HEK293 (cell line): ENCODE measurements at regions not wholly inside any gene's neighbourhood (a gene's known extent, or its start where the extent isn't known, plus 50 kb on each side); places are given as distances from the start of the nearest gene placed in this dataset.

Source experiments
- CTCF ChIA-PET: fragments of 350-600 bp; formaldehyde crosslinking; extraction: SDS; loops from one replicate; lab custom pipeline; 2021; ENCODE audit warnings: antibody characterized with exemption; lab: Yijun Ruan, JAX
- POLR2A ChIA-PET: fragments of 300-600 bp; formaldehyde crosslinking; extraction: SDS; loops from one replicate; lab custom pipeline; 2020; ENCODE audit warnings: antibody characterized with exemption, inconsistent platforms; lab: Yijun Ruan, JAX
- H3K27ac ChIP-seq: fragments of 200-500 bp; sonication (Bioruptor generic); 2 replicates; pipeline ENCODE4 v1.5.1; 2014; ENCODE audit warnings: low read depth, low read length, control low read depth, inconsistent platforms; ENCODE audit errors: extremely low read depth
- H3K36me3 ChIP-seq, 2 experiments: fragments of 200-500 bp in 1 of 2; sonication (Bioruptor generic) in 1 of 2; 1 replicate in 1 of 2; 2 replicates in 1 of 2; pipeline ENCODE4 v1.5.1; 2014 to 2017; ENCODE audit warnings: inconsistent platforms in 2 of 2, low read length in 2 of 2; ENCODE audit not compliant: control insufficient read depth in 2 of 2, insufficient read depth in 1 of 2
- H3K4me1 ChIP-seq: fragments of 200-500 bp; sonication (Bioruptor generic); 2 replicates; pipeline ENCODE4 v1.5.1; 2014; ENCODE audit warnings: mild to moderate bottlenecking, low read length, inconsistent platforms; ENCODE audit not compliant: control insufficient read depth, insufficient read depth
- H3K4me3 ChIP-seq: 2 replicates; pipeline ENCODE4 v1.5.1; 2011; ENCODE audit warnings: low read depth, mild to moderate bottlenecking, control low read depth, low read length, moderate library complexity
- H3K9me3 ChIP-seq: fragments of 200-500 bp; sonication (Bioruptor generic); 2 replicates; pipeline ENCODE4 v1.5.1; 2014; ENCODE audit warnings: low read depth, low read length, inconsistent platforms; ENCODE audit not compliant: control insufficient read depth, insufficient read depth
- AEBP2 ChIP-seq: fragments of 450-650 bp; formaldehyde crosslinking; IDR thresholded peaks from 2 replicates; pipeline ENCODE4 v1.5.1; 2016; ENCODE audit warnings: missing biosample characterization, missing genetic modification characterization, borderline replicate concordance
- HOXC10 ChIP-seq: sonication (generic); formaldehyde crosslinking; IDR thresholded peaks from 2 replicates; pipeline ENCODE4 v1.8.1; 2023; ENCODE audit warnings: mild to moderate bottlenecking, missing genetic modification reagents
- KLF1 ChIP-seq: fragments of 450-650 bp; formaldehyde crosslinking; IDR thresholded peaks from 2 replicates; pipeline ENCODE4 v1.5.1; 2016; ENCODE audit warnings: missing biosample characterization, missing genetic modification characterization
- KLF8 ChIP-seq: fragments of 450-650 bp; formaldehyde crosslinking; IDR thresholded peaks from 2 replicates; pipeline ENCODE4 v1.5.1; 2016; ENCODE audit warnings: missing biosample characterization, missing genetic modification characterization
- MZF1 ChIP-seq: fragments of 450-650 bp; formaldehyde crosslinking; IDR thresholded peaks from 2 replicates; pipeline ENCODE4 v1.5.1; 2017; ENCODE audit warnings: missing biosample characterization, missing genetic modification characterization, borderline replicate concordance
- PRDM4 ChIP-seq: fragments of 450-650 bp; formaldehyde crosslinking; IDR thresholded peaks from 2 replicates; pipeline ENCODE4 v1.5.1; 2017; ENCODE audit warnings: missing biosample characterization, missing genetic modification characterization
- SP7 ChIP-seq: fragments of 450-650 bp; formaldehyde crosslinking; IDR thresholded peaks from 2 replicates; pipeline ENCODE4 v1.5.1; 2016; ENCODE audit warnings: missing biosample characterization, missing genetic modification characterization
- ZBTB20 ChIP-seq: fragments of 450-650 bp; formaldehyde crosslinking; IDR thresholded peaks from 2 replicates; pipeline ENCODE4 v1.5.1; 2016; ENCODE audit warnings: missing biosample characterization, missing genetic modification characterization
- ZFP41 ChIP-seq: fragments of 450-650 bp; formaldehyde crosslinking; IDR thresholded peaks from 2 replicates; pipeline ENCODE4 v1.5.1; 2016; ENCODE audit warnings: missing biosample characterization, missing genetic modification characterization, borderline replicate concordance
- ZNF112 ChIP-seq: fragments of 450-650 bp; formaldehyde crosslinking; IDR thresholded peaks from 2 replicates; pipeline ENCODE4 v1.5.0; 2017; ENCODE audit warnings: missing biosample characterization, missing genetic modification characterization
- ZNF16 ChIP-seq: fragments of 450-650 bp; formaldehyde crosslinking; IDR thresholded peaks from 2 replicates; pipeline ENCODE4 v1.5.1; 2016; ENCODE audit warnings: low read depth, missing biosample characterization, missing genetic modification characterization
- ZNF280C ChIP-seq: fragments of 450-650 bp; formaldehyde crosslinking; IDR thresholded peaks from 2 replicates; pipeline ENCODE4 v1.5.1; 2016; ENCODE audit warnings: missing biosample characterization, missing genetic modification characterization
- ZNF324 ChIP-seq: fragments of 450-650 bp; formaldehyde crosslinking; IDR thresholded peaks from 2 replicates; pipeline ENCODE4 v1.5.1; 2016; ENCODE audit warnings: missing biosample characterization, missing genetic modification characterization
- ZNF394 ChIP-seq: fragments of 450-650 bp; formaldehyde crosslinking; IDR thresholded peaks from 2 replicates; pipeline ENCODE4 v1.5.1; 2016; ENCODE audit warnings: missing biosample characterization, missing genetic modification characterization, mild to moderate bottlenecking, moderate library complexity, borderline replicate concordance
- ZNF529 ChIP-seq: fragments of 450-650 bp; formaldehyde crosslinking; IDR thresholded peaks from 2 replicates; pipeline ENCODE4 v1.5.1; 2017; ENCODE audit warnings: missing genetic modification characterization, missing biosample characterization; ENCODE audit not compliant: insufficient replicate concordance
- ZNF530 ChIP-seq: fragments of 450-650 bp; formaldehyde crosslinking; IDR thresholded peaks from 2 replicates; pipeline ENCODE4 v1.5.1; 2016; ENCODE audit warnings: low read depth, missing biosample characterization, missing genetic modification characterization
- ZNF561 ChIP-seq: fragments of 450-650 bp; IDR thresholded peaks from 2 replicates; pipeline ENCODE4 v1.5.1; 2018; ENCODE audit warnings: missing biosample characterization, missing genetic modification characterization, borderline replicate concordance
- ZNF600 ChIP-seq: fragments of 450-650 bp; formaldehyde crosslinking; IDR thresholded peaks from 2 replicates; pipeline ENCODE4 v1.5.1; 2016; ENCODE audit warnings: missing biosample characterization, missing genetic modification characterization
- ZSCAN30 ChIP-seq: fragments of 450-650 bp; IDR thresholded peaks from 2 replicates; pipeline ENCODE4 v1.5.1; 2018; ENCODE audit warnings: missing biosample characterization, mild to moderate bottlenecking, missing genetic modification characterization, moderate library complexity

DNA sequence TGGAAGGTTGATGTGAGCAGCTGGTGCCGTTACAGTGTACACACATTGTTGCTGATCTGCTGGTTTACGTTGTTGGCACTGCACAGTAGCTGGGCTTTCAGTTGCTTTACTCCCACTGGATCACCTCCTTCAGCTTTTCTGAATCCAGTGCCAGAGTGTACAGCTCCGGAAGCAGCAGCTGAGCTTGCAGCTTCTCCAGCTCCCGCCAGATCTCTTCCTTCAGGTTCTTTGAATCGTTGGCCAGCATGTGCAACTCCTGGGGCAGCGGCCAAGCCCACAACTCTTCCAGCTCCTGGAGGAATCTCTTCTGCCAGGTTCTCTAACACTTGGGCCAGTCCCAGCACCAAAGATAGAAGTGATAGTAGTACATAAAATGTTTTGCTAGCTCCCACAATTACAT lies 149.7 kb upstream of the RRP15 start:
- Histone ChIP-seq H3K4me3 (no peak overlapping the region), H3K4me1 (no peaks in the 10 kb centered on the region), H3K27ac (no peak overlapping the region), H3K36me3 (no peaks in the 10 kb centered on the region), H3K9me3 (no peaks in the 10 kb centered on the region)
- CTCF ChIA-PET = no interaction called here
- POLR2A ChIA-PET = no interaction called here
- TF ChIP-seq AEBP2 (tag by site-specific recombination) (no peak), ZFP41 (tag by site-specific recombination) (no peak), KLF1 (tag by site-specific recombination) (no peak), ZBTB20 (tag by site-specific recombination) (no peak), ZNF112 (tag by site-specific recombination) (no peak), ZNF600 (tag by site-specific recombination) (no peak), MZF1 (tag by site-specific recombination) (no peak), SP7 (tag by site-specific recombination) (no peak), HOXC10 (CRISPR knock-in tag) (no peak), KLF8 (no peak), ZNF530 (no peak)

DNA sequence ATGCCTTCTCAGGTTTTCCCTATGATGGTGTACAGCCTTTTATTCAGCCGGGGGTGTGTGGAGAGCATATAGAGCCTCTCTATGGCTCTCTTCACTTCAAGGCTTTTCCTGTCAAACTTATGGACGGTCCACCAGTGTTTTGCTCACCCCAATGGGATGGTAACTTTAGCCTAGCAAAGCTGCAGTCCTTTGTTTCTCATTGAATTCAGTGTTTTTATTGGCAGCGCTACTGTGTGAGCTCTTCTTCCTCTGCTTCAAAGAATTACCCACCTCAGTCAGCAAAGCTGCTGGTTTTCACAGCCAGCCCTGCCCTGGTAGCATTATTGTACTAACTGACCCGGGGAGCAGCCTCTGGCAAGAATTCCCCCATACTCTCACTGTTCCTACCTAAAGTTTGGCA lies 145.3 kb upstream of the RRP15 start:
- no peak for TF ChIP-seq ZNF561 (tag by site-specific recombination)
- no peak for TF ChIP-seq ZSCAN30
- no peak for TF ChIP-seq ZNF16 (tag by site-specific recombination)
- no peak for TF ChIP-seq PRDM4 (tag by site-specific recombination)
- TF ChIP-seq ZNF529 (tag by site-specific recombination) = no peak
- no peak for TF ChIP-seq ZNF280C
- TF ChIP-seq ZNF324 (tag by site-specific recombination) = no peak
- TF ChIP-seq ZNF394 (tag by site-specific recombination) = no peak
- ChIA-PET POLR2A (no interaction called here), CTCF (no interaction called here)
- H3K27ac ChIP-seq = no peak overlapping the region
- no peaks in the 10 kb centered on the region for H3K9me3 ChIP-seq
- H3K4me3 ChIP-seq = no peak overlapping the region
- H3K4me1 ChIP-seq = no peaks in the 10 kb centered on the region
- no peaks in the 10 kb centered on the region for H3K36me3 ChIP-seq
